Skeletal muscle satellite cell (primary cell): ENCODE measurements at regions not wholly inside any gene's neighbourhood (a gene's known extent, or its start where the extent isn't known, plus 50 kb on each side); places are given as distances from the start of the nearest gene placed in this dataset.

Source experiments
- H3K27me3 ChIP-seq: 2 replicates; pipeline ENCODE4 v1.7.0; 2013; ENCODE audit warnings: low read length; ENCODE audit not compliant: control insufficient read depth, insufficient read depth
- H3K36me3 ChIP-seq: 2 replicates; pipeline ENCODE4 v1.7.0; 2013; ENCODE audit warnings: mild to moderate bottlenecking, control low read depth, low read length; ENCODE audit not compliant: insufficient read depth
- H3K4me1 ChIP-seq: 2 replicates; pipeline ENCODE4 v1.7.0; 2013; ENCODE audit warnings: low read length; ENCODE audit not compliant: control insufficient read depth, insufficient read depth
- H3K4me2 ChIP-seq: 2 replicates; pipeline ENCODE4 v1.7.0; 2013; ENCODE audit warnings: mild to moderate bottlenecking, low read length
- H3K4me3 ChIP-seq: 2 replicates; pipeline ENCODE4 v1.7.0; 2013; ENCODE audit warnings: low read length
- H3K9ac ChIP-seq: 2 replicates; pipeline ENCODE4 v1.7.0; 2013; ENCODE audit warnings: mild to moderate bottlenecking, low read depth, low read length, moderate library complexity
- H3K9me3 ChIP-seq: replicated peaks from 2 replicates; pipeline ENCODE4 v1.7.0; 2013; ENCODE audit warnings: mild to moderate bottlenecking, control low read depth, low read length

- H3K9me3 ChIP-seq, result peaks cover 22% of the 10 kb centered on the region
- H3K4me2 ChIP-seq, result no peak overlapping the region
- no peak overlapping the region for H3K9ac ChIP-seq
- no peak overlapping the region for H3K4me3 ChIP-seq
- no peaks in the 10 kb centered on the region for H3K4me1 ChIP-seq
- H3K36me3 ChIP-seq, result no peaks in the 10 kb centered on the region
- H3K27me3 ChIP-seq, result no peaks in the 10 kb centered on the region
These were observed 785.5 kb upstream of the HS6ST1 start for GRCh38 chr2:129103936-129104878.

- Histone ChIP-seq H3K27me3 (no peaks in the 10 kb centered on the region), H3K4me3 (no peak overlapping the region), H3K9ac (no peak overlapping the region), H3K4me1 (no peaks in the 10 kb centered on the region), H3K4me2 (no peak overlapping the region), H3K36me3 (no peaks in the 10 kb centered on the region), H3K9me3 (no peaks in the 10 kb centered on the region)
These were observed 793.5 kb upstream of the HS6ST1 start for GRCh38 chr2:129112181-129112580.

- H3K9ac ChIP-seq, result no peak overlapping the region
- H3K27me3 ChIP-seq, result no peaks in the 10 kb centered on the region
- H3K9me3 ChIP-seq, result no peaks in the 10 kb centered on the region
- H3K4me3 ChIP-seq, result no peak overlapping the region
- H3K36me3 ChIP-seq, result no peaks in the 10 kb centered on the region
- no peak overlapping the region for H3K4me2 ChIP-seq
- no peaks in the 10 kb centered on the region for H3K4me1 ChIP-seq
These were observed 795.1 kb upstream of the HS6ST1 start for GRCh38 chr2:129113776-129114175.

GRCh38 chr2:129117434-129117833, 798.8 kb upstream of the HS6ST1 start:
- H3K4me3 ChIP-seq, result no peak overlapping the region
- no peak overlapping the region for H3K9ac ChIP-seq
- no peaks in the 10 kb centered on the region for H3K36me3 ChIP-seq
- no peaks in the 10 kb centered on the region for H3K9me3 ChIP-seq
- H3K27me3 ChIP-seq, result no peaks in the 10 kb centered on the region
- H3K4me2 ChIP-seq, result no peak overlapping the region
- no peaks in the 10 kb centered on the region for H3K4me1 ChIP-seq

GRCh38 chr2:129118296-129118695, 799.6 kb upstream of the HS6ST1 start:
- Histone ChIP-seq H3K4me2 (no peak overlapping the region), H3K9me3 (no peaks in the 10 kb centered on the region), H3K36me3 (no peaks in the 10 kb centered on the region), H3K27me3 (no peaks in the 10 kb centered on the region), H3K4me3 (no peak overlapping the region), H3K9ac (no peak overlapping the region), H3K4me1 (no peaks in the 10 kb centered on the region)

- no peaks in the 10 kb centered on the region for H3K36me3 ChIP-seq
- no peak overlapping the region for H3K4me2 ChIP-seq
- H3K9me3 ChIP-seq, result no peaks in the 10 kb centered on the region
- no peaks in the 10 kb centered on the region for H3K27me3 ChIP-seq
- no peaks in the 10 kb centered on the region for H3K4me1 ChIP-seq
- H3K9ac ChIP-seq, result no peak overlapping the region
- H3K4me3 ChIP-seq, result no peak overlapping the region
These were observed 810.4 kb upstream of the HS6ST1 start for GRCh38 chr2:129129087-129129486.

- H3K27me3 ChIP-seq, result no peaks in the 10 kb centered on the region
- no peak overlapping the region for H3K9ac ChIP-seq
- H3K4me2 ChIP-seq, result no peak overlapping the region
- H3K9me3 ChIP-seq, result peaks cover 3% of the 10 kb centered on the region
- no peaks in the 10 kb centered on the region for H3K4me1 ChIP-seq
- H3K36me3 ChIP-seq, result no peaks in the 10 kb centered on the region
- no peak overlapping the region for H3K4me3 ChIP-seq
These were observed 815.3 kb upstream of the HS6ST1 start for GRCh38 chr2:129133692-129134641.

- H3K36me3 ChIP-seq, result no peaks in the 10 kb centered on the region
- H3K9me3 ChIP-seq, result peaks cover 3% of the 10 kb centered on the region
- H3K9ac ChIP-seq, result no peak overlapping the region
- H3K4me1 ChIP-seq, result no peaks in the 10 kb centered on the region
- no peaks in the 10 kb centered on the region for H3K27me3 ChIP-seq
- H3K4me3 ChIP-seq, result no peak overlapping the region
- H3K4me2 ChIP-seq, result no peak overlapping the region
These were observed 816.3 kb upstream of the HS6ST1 start for GRCh38 chr2:129135017-129135416.

GRCh38 chr2:129139380-129139779, 820.7 kb upstream of the HS6ST1 start:
- H3K4me1 ChIP-seq, result no peaks in the 10 kb centered on the region
- H3K4me3 ChIP-seq, result no peak overlapping the region
- no peak overlapping the region for H3K4me2 ChIP-seq
- peaks cover 3% of the 10 kb centered on the region for H3K9me3 ChIP-seq
- no peaks in the 10 kb centered on the region for H3K27me3 ChIP-seq
- no peak overlapping the region for H3K9ac ChIP-seq
- H3K36me3 ChIP-seq, result no peaks in the 10 kb centered on the region

GRCh38 chr2:129142465-129142864, 823.8 kb upstream of the HS6ST1 start:
- H3K4me3 ChIP-seq, result no peak overlapping the region
- H3K27me3 ChIP-seq, result no peaks in the 10 kb centered on the region
- H3K36me3 ChIP-seq, result no peaks in the 10 kb centered on the region
- no peaks in the 10 kb centered on the region for H3K9me3 ChIP-seq
- H3K4me1 ChIP-seq, result no peaks in the 10 kb centered on the region
- no peak overlapping the region for H3K9ac ChIP-seq
- no peak overlapping the region for H3K4me2 ChIP-seq

- no peaks in the 10 kb centered on the region for H3K9me3 ChIP-seq
- no peaks in the 10 kb centered on the region for H3K4me1 ChIP-seq
- no peak overlapping the region for H3K9ac ChIP-seq
- no peak overlapping the region for H3K4me3 ChIP-seq
- no peak overlapping the region for H3K4me2 ChIP-seq
- H3K27me3 ChIP-seq, result no peaks in the 10 kb centered on the region
- no peaks in the 10 kb centered on the region for H3K36me3 ChIP-seq
These were observed 825.6 kb upstream of the HS6ST1 start for GRCh38 chr2:129144082-129144791.
